ENCODE measurements at regions not wholly inside any gene's neighbourhood (a gene's known extent, or its start where the extent isn't known, plus 50 kb on each side); places are given as distances from the start of the nearest gene placed in this dataset.

- TF ChIP-seq CTCF (optimal IDR thresholded peaks at IDR 0.05 in 1 of 3, IDR thresholded peaks at IDR 0.05 in 1 of 3, conservative IDR thresholded peaks at IDR 0.05 in 1 of 3; ENCODE audit: extremely low read depth in 1 of 3, insufficient read depth in 2 of 3, low read length in 3 of 3) (no peak), EZH2 (IDR thresholded peaks at IDR 0.05; ENCODE audit: low read length) (no peak)
Observed at GRCh38 chr5:118033686-118034338, 954.5 kb downstream of the DTWD2 start.

All from keratinocyte (primary cell).